ENCODE measurements at regions not wholly inside any gene's neighbourhood (a gene's known extent, or its start where the extent isn't known, plus 50 kb on each side); places are given as distances from the start of the nearest gene placed in this dataset.

DNA sequence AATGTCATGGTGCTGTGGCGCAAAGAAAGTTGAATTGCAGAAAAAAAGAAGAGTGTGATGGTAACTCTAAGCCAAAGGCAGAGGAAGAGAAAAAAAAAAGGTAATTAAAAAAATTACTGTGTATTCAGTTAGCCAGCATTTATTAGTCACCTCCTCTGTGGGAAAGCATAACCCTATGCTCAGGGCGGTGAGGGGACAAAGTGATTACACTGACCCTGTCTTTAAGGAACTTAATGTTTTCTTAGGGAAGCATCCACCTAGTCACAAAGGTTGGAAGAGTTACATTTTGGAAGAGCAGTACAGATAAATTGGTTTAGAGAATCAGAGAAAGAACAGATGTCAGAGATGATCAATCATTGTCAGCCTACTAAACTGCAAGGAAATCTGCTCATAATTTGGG lies 410.3 kb downstream of the CDH11 start:
- TF ChIP-seq POLR2A (IDR thresholded peaks at IDR 0.05; ENCODE audit: extremely low read depth, insufficient read length) (no peak), MYC (IDR thresholded peaks at IDR 0.05; ENCODE audit: low read depth, low read length) (no peak)
- TF ChIP-seq, protein P1, sequence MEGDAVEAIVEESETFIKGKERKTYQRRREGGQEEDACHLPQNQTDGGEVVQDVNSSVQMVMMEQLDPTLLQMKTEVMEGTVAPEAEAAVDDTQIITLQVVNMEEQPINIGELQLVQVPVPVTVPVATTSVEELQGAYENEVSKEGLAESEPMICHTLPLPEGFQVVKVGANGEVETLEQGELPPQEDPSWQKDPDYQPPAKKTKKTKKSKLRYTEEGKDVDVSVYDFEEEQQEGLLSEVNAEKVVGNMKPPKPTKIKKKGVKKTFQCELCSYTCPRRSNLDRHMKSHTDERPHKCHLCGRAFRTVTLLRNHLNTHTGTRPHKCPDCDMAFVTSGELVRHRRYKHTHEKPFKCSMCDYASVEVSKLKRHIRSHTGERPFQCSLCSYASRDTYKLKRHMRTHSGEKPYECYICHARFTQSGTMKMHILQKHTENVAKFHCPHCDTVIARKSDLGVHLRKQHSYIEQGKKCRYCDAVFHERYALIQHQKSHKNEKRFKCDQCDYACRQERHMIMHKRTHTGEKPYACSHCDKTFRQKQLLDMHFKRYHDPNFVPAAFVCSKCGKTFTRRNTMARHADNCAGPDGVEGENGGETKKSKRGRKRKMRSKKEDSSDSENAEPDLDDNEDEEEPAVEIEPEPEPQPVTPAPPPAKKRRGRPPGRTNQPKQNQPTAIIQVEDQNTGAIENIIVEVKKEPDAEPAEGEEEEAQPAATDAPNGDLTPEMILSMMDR (IDR thresholded peaks at IDR 0.05; ENCODE audit: low read depth, low read length): no peak
- TF ChIP-seq, protein P2, sequence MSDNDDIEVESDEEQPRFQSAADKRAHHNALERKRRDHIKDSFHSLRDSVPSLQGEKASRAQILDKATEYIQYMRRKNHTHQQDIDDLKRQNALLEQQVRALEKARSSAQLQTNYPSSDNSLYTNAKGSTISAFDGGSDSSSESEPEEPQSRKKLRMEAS (IDR thresholded peaks at IDR 0.05; ENCODE audit: low read depth, low read length): no peak
